Pulmonary artery endothelial cell (primary cell): ENCODE measurements at regions not wholly inside any gene's neighbourhood (a gene's known extent, or its start where the extent isn't known, plus 50 kb on each side); places are given as distances from the start of the nearest gene placed in this dataset.
"Not testable (repeated sequence)": the region's sequence is repeated elsewhere in the genome, so short reads cannot be mapped to it uniquely, and the experiment has no call there.

Source experiments
- DNase-seq: peaks from one replicate; pipeline ENCODE4 v3.0.0-alpha.2; 2011; ENCODE audit warnings: low read depth, low spot score

DNA sequence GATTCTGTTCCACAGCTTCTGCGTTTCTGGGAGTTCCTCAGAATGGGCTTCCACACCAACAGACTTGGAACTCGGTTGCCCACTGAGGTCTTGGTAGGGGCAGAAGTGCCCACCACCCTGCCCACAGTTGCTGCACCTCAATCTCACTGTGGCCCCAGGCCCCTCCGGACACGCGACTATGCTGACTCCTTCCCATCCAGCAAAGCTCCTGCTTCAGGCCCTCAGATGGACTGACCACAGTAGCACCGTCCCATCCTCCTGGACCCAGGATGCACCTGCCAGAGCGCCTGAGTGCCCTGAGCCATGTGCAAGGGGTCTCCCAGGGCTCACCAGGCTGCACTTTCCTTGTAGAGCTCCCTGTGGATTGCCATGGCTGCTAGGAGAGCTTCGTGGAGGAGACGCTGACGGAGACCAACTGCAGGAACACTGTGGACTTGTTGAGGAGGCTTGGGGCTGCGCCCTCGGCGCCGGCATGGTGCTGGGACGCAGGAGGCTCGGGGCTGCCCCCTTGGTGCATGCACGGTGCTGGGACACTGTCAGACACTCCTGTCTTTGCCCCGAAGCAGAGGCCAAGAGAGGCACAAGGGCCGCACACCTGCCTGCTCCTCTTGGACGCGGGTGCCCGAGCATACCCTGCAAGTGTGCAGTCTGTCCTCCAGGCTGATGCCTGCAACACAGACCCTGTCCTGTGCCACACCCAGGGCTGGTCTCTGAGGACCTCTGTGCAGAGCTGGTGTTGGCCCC is 201.3 kb downstream of the LIPI start:
- DNase-seq, result not testable (repeated sequence)

DNA sequence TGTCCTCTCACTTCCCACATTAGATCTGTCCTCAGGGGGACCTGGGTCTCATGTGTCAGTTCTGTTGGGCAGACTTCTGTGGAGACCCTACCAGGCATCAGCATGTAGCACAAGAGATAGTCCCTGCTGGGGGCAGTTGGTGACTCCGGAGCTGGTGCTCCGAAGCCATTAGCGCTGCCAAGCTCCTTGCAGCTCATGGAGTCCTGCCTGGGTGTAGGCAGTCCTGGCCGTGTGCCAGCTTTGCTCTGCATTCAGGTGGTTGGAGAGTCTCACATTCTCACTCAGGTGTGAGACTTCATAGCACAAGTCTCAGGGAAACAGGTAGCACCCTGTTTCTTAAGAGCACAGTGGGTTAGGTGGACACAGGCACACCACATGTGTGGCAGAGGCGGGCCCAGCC is 202.3 kb downstream of the LIPI start:
- not testable (repeated sequence) for DNase-seq

DNA sequence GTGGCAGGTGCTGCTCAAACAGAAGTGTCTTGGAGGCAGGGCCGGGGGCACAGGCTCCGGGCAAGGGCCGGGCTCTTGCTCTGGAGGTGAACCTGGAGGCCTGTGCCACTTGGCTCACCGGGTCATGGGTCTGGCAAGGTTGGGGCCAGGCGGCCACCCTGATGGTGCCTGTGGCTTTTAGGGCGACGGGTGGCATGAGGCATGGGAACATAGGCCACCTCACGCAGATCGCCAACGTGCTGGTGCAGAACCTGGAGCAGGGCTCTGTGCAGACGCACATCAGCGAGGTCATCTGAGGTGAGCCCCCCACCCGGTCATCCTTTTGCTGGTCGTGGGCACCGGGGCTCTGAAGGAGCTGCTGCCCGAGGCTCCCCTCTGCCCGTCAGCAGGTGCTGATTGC is 202.7 kb downstream of the LIPI start:
- DNase-seq, result not testable (repeated sequence)

DNA sequence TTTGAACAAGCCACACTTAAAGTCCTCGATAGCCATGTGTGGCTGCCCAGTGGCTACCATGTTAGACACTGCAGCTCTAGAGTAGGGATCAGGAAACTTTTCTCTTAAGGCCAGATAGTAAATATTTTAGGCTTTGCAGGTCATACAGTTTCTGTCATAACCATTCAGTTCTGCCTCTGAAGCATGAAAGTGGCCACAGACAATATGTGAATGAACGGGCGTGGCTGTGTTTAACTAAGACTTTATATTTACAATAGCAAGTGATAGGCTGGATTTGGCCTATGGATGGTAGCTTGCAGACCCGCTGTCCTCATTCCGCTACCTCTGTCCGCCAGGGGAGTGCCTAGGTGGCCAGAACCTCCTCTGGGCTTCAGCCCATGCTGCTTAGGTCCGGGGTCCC is 204.6 kb downstream of the LIPI start:
- not testable (repeated sequence) for DNase-seq

DNA sequence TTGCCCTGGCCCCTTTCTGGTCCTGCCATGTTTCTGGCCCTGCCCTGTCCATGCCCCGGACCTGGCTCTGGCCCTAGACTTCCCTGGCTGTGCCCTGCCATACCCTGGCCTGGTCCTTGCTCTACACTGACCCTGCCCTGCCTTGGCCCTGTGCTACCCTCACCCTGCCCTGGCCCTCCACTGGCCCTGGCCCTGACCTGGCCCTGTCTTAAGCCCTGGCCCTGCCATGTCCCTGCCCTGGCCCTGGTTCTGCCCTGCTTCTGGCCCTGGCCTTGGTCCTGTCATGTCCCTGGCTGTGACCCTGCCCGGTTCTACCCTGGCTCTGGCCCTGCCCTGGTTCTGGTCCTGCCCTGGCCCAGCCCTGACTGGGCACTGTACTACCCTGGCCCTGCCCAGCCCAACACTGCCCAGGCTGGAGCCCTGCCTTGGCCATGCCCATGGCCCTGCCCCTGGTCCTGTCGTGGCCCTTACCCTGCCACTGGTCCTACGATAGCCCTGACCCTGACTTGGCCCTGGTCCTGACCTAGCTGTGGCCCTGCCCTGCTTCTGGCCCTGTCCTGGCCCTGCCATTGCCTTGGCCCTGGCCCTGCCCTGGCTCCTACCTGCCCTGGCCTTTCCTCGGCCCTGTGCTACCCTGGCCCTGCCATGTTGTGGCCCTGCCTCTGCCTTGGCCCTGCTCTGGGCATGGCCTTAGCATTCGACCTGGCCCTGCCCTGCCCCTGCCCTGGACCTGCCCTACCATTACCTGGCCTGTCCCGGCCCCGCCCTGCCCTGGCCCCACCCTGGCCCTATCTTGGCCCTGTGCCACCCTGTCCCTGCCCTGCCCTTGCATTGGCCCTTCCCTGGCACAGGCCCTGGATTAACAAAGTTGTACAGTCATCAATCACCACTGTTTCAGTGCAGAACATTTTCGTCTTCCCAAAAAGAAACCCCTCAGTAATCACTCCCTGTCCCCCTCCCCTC is 223.5 kb downstream of the LIPI start:
- DNase-seq, result not testable (repeated sequence)

DNA sequence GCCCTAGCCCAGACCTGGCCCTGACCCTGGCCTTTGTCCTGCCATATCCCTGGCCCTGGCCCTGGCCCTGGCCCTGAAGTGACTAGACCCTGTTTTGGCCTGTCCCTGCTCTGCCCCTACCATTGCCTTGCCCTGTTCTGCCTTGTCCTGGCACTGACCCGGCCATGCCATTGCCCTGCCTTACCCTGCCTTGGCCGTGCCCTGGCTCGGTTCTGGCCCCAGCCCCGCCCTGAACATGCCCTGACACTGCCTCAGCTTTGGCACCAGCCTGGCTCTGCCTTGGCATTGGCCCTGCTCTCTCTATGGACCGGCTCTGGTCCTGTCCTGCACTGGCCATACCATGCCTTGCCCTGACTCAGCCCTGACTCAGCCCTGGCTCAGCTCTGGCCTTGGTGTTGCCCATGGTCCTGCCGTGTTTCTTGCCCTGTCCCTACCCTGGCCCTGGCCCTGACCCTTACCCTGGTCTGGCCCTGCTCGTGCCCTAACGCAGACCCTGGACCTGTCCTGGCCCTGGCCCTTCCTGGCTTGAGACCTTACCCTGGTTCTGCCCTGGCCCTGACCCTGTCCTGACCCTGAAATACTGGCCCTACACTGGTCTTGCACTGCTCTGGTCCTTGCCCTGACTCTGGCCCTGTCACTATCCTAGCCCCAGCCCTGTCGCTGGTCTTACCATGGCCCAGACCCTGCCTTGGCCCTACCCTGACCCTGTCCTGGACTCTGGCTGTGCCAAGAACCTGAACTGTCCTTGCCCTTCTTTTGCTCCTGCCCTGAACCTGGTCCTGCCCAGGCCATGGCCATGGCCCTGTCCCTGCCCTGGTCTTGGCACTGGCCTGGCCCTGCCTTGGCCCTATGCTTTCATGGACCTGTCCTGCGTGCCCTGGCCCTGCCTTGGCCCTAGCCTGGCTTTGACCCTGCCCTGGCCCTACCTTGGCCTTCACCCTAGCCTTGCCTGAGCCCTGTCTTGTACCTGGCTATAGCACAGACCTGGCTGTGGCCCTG is 224.6 kb downstream of the LIPI start:
- not testable (repeated sequence) for DNase-seq

DNA sequence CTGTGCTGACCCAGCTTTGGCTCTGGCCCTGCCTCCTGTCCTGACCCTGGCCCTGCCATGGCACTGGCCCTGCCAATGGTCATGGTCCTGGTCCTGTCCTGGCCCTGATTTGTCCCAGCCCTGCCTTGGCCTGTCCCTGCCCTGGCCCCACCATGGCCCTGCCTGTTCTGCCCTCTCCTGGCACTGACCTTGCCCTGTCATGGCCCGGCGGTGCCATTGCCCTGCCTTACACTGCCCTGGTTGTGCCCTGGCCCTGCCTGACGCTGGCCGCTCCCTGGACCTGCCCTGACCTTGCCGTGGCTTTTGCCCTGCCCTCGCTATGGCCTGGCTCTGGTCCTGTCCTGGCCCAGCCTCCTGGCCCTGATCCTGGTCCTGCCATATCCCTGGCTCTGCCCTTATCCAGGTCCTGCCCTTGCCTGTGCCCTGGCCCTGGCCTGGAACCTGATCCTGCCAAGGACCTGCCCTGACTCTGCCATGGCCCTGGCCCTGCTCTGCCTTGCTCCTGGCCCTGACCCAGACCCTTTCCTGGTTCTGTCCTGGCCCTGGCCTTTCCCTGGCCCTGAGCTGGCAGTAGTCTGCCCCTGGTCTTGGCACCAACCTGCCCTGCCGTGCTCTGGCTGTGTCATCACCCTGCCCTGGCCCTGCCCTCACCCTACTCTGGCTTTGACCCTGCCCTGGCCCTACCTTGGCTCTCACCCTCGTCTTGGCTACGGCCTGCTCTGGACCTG is 225.5 kb downstream of the LIPI start:
- not testable (repeated sequence) for DNase-seq

DNA sequence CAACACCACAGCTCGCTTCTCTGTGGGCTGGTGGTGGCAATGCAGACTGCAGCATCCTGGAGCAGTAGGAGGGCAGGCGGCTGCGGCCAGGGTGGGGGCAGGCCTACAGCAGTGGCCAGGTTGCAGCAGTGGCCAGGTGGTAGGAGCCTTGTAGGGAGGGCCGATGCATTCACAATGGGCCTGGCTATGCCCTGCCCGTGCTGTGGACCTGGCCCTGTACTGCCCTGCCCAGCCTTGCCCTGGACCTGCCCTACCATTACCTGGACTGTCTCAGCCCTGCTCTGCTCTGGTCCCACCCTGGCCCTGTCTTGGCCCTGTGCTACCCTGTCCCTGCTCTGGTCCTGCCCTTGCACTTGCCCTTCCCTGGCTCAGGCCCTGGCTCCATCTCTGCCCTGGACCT is 226.0 kb downstream of the LIPI start:
- DNase-seq, result not testable (repeated sequence)

DNA sequence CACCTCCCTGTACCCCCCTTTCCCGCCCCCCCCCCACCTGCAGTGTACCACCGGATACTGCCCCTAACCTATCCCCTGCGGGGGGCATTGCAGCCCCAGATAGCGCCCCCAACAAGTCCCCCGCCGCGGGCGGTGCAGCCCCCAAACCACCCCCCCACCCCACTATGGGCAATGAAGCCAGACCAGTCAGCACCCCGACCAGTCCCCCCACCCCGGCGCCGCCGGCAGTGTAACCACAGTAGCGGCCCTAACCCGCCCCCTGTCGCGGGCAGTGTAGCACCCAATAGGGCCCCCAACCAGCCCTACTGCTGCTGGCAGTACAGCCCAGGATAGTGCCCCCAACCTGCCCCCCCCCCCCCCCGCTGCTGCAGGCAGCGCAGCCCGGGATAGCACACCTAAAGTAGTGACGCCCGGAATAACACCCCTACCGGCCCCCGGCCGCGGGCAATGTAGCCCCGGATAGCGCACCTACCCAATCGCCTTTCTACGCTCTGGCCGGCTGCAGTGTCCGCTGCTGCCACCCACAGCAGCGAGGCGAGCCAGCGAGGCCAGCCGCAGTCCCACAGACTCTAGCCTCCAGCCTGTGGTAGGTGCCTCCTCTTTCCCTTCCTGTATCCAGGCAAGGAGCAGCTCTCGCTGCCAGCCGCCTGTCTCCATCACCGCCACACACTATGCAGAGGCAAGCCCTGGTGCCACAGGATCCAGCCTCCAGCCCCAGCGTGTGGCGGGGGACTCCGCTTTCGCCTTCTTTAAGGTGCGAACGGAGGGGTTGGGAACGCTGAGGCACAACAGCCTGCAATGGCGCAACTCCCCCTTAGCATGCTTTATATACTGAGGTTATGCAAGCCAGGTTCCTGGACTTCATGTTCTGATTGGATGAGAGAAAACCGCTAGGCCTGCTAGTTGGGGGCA is 229.3 kb downstream of the LIPI start:
- not testable (repeated sequence) for DNase-seq

DNA sequence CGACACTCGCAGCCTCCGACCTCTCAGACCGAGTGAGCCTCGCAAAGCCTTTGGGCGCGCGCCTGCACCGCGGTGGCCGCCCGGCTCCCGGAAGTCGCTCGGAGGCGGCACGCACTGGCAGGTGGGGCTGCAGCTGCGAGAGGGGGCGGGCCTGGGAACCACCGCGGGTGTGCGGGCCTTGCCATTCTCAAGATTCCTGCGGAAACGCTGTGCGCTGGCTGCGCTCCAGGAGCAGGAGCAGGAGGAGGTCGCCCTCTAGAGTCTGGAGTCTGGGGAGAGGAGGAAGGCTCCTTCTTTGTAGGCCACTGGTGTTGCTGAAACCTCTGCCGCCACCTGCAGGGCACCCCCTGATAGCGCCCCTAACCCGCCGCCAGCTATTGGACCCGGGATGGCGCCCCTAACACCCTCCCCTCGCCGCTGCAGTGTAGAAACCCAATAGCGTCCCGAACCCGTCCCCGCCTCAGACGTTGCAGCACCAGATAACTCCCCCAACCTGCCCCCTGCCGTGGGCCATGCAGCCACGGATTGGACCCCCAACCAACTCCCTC is 230.6 kb downstream of the LIPI start:
- not testable (repeated sequence) for DNase-seq

DNA sequence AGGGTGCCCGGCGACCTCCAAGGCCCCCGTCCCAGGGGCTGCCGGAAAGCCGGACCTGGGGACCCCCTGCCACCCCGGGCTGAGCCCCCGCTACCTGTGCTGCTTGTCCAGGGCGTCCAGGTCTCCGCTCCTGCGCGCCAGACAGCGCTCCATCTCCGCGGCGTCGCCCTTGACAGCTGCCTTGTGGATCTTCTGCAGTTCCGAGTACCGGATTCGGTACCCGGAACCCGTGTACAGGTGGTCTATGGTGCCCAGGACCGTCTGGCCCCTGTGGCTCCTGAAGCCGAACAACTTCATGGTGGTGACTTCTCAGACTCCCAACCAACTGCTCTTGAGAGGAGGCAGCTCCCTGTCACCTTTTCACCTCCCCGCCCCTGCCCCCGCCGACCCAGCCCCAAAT is 231.1 kb downstream of the LIPI start:
- DNase-seq, result not testable (repeated sequence)

DNA sequence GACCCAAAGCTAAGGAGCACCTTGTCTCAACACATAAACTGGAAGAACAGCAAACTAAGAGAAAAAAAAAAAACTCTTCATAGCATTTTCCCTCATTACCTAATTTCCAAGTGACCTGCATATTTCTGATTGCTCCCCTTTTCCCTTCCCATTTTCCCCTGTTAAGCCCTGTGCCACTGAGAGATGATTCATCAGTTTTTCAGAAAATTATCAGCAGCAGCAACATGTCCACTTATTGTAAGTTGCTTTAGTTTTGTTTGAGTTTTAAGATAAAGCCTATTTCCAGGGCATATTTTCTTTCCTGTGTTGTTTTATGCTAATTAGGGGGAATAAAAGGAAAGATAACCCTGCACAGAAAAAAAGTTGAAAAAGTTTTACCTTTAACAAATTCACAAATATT is 236.2 kb downstream of the LIPI start:
- not testable (repeated sequence) for DNase-seq

DNA sequence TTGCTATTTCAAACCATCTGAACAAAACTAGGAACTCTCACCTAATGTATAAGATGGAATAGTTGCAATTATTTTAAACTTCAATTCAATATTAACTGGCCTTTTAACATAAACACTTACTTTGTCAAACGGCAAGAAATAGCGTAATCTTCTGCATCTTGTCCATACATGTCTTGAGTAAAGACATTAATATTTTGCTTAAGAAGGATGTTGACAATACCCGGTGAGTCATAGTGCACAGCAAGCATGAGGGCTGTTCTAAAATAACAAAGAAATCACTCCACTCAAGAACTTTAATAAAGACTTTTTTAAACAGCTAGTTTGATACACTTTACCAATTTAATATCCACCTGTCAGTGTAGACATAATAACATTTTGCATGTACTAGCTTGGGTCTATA is 240.9 kb downstream of the LIPI start:
- not testable (repeated sequence) for DNase-seq

DNA sequence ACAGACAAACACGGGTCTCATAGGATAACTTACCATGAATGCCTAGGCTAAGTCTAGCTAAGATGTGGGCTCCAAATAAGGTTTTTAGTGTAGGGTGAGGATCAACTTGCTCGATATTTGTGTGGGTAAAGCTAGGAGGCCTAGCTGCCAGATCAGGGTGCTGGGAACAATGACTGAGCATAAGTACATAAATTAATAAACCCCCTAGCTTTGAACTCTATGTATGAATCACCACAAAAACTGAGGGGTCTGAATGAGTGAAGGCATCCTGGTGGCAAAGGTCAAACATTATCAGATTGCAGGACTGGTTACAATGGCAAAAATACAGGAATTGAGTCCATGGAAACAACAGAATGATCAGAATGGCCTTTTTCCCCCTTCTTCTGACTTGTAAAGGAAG is 241.8 kb downstream of the LIPI start:
- DNase-seq, result not testable (repeated sequence)

DNA sequence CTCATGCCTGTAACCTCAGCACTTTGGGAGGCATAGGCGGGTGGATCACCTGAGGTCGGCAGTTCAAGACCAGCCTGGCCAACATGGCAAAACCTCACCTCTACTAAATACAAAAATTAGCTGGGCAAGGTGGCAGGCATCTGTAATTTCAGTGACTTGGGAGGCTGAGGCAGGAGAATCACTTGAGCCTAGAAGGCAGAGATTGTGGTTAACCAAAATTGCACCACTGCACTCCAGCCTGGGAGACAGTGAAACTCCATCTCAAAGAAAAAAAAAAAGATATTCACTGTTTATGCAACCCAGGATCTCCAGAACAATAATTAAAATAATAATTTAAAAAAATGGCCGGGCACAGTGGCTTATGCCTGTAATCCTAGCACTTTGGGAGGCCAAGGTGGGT is 247.5 kb downstream of the LIPI start:
- DNase-seq, result not testable (repeated sequence)

DNA sequence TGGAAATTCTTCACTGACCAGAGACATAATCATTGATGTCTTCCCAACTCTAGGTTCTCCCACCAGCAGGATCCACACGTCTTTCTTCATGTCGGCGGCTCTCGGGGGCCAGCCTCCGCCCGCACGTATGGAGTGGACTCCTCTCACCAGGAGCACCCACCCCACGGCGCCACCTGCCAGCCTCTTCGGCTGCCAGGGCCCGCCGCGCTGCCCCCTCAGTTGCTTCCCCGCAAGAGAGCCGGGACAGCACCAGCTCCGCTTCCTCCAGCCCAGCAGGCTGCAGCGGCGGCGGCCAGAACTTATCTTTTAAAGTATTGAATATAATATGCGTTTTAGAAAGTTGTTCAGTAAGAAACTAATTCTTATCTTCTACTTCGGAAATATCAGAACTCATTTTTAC is 273.5 kb downstream of the LIPI start:
- no peak for DNase-seq

DNA sequence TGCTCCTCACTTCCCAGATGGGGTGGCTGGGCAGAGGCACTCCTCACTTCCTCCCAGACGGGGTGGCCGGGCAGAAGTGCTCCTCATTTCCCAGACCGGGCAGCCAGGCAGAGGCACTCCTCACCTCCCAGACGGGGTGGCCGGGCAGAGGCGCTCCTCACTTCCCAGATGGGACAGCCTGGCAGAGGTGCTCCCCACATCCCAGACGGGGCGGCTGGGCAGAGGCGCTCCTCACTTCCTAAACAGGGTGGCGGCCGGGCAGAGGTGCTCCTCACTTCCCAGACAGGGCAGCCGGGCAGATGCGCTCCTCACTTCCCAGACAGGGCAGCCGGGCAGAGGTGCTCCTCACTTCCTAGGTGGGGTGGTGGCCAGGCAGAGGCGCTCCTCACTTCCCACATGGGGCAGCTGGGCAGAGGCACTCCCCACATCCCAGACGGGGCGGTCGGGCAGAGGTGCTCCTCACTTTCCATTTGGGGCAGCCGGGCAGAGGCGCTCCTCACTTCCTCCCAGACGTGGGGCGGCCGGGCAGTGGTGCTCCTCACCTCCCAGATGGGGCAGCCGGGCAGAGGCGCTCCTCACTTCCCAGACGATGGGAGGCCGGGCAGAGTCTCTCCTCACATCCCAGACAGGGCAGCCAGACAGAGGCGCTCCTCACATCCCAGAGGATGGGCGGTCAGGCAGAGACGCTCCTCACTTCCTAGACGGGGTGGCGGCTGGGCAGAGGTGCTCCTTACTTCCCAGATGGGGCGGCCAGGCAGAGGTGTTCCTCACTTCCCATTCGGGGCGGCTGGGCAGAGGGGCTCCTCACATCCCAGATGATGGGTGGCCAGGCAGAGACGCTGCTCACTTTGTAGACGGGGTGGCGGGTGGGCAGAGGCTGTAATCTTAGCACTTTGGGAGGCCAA is 274.5 kb downstream of the LIPI start:
- DNase-seq, result not testable (repeated sequence)
